H1 (cell line): ENCODE measurements at regions not wholly inside any gene's neighbourhood (a gene's known extent, or its start where the extent isn't known, plus 50 kb on each side); places are given as distances from the start of the nearest gene placed in this dataset.

Source experiments
- KDM1A ChIP-seq: fragments of 200-600, 300-600 bp; sonication (generic); IDR thresholded peaks from 2 replicates; pipeline ENCODE4 v1.7.1; 2016; ENCODE audit warnings: mild to moderate bottlenecking, low read length, borderline replicate concordance
- SRF ChIP-seq: IDR thresholded peaks from 2 replicates; pipeline ENCODE4 v1.6.1; 2011; ENCODE audit warnings: mild to moderate bottlenecking, low read depth, low read length, moderate library complexity
- YY1 ChIP-seq: IDR thresholded peaks from 2 replicates; pipeline ENCODE4 v1.6.1; 2011; ENCODE audit warnings: low read depth, mild to moderate bottlenecking, low read length
- TF ChIP-seq, protein P1 (sequence below): fragments of 300-600 bp; sonication (generic); IDR thresholded peaks from 2 replicates; pipeline ENCODE4 v1.7.1; 2012; ENCODE audit warnings: low read length, moderate library complexity, mild to moderate bottlenecking, inconsistent platforms; ENCODE audit not compliant: insufficient replicate concordance

- TF ChIP-seq, protein P1, sequence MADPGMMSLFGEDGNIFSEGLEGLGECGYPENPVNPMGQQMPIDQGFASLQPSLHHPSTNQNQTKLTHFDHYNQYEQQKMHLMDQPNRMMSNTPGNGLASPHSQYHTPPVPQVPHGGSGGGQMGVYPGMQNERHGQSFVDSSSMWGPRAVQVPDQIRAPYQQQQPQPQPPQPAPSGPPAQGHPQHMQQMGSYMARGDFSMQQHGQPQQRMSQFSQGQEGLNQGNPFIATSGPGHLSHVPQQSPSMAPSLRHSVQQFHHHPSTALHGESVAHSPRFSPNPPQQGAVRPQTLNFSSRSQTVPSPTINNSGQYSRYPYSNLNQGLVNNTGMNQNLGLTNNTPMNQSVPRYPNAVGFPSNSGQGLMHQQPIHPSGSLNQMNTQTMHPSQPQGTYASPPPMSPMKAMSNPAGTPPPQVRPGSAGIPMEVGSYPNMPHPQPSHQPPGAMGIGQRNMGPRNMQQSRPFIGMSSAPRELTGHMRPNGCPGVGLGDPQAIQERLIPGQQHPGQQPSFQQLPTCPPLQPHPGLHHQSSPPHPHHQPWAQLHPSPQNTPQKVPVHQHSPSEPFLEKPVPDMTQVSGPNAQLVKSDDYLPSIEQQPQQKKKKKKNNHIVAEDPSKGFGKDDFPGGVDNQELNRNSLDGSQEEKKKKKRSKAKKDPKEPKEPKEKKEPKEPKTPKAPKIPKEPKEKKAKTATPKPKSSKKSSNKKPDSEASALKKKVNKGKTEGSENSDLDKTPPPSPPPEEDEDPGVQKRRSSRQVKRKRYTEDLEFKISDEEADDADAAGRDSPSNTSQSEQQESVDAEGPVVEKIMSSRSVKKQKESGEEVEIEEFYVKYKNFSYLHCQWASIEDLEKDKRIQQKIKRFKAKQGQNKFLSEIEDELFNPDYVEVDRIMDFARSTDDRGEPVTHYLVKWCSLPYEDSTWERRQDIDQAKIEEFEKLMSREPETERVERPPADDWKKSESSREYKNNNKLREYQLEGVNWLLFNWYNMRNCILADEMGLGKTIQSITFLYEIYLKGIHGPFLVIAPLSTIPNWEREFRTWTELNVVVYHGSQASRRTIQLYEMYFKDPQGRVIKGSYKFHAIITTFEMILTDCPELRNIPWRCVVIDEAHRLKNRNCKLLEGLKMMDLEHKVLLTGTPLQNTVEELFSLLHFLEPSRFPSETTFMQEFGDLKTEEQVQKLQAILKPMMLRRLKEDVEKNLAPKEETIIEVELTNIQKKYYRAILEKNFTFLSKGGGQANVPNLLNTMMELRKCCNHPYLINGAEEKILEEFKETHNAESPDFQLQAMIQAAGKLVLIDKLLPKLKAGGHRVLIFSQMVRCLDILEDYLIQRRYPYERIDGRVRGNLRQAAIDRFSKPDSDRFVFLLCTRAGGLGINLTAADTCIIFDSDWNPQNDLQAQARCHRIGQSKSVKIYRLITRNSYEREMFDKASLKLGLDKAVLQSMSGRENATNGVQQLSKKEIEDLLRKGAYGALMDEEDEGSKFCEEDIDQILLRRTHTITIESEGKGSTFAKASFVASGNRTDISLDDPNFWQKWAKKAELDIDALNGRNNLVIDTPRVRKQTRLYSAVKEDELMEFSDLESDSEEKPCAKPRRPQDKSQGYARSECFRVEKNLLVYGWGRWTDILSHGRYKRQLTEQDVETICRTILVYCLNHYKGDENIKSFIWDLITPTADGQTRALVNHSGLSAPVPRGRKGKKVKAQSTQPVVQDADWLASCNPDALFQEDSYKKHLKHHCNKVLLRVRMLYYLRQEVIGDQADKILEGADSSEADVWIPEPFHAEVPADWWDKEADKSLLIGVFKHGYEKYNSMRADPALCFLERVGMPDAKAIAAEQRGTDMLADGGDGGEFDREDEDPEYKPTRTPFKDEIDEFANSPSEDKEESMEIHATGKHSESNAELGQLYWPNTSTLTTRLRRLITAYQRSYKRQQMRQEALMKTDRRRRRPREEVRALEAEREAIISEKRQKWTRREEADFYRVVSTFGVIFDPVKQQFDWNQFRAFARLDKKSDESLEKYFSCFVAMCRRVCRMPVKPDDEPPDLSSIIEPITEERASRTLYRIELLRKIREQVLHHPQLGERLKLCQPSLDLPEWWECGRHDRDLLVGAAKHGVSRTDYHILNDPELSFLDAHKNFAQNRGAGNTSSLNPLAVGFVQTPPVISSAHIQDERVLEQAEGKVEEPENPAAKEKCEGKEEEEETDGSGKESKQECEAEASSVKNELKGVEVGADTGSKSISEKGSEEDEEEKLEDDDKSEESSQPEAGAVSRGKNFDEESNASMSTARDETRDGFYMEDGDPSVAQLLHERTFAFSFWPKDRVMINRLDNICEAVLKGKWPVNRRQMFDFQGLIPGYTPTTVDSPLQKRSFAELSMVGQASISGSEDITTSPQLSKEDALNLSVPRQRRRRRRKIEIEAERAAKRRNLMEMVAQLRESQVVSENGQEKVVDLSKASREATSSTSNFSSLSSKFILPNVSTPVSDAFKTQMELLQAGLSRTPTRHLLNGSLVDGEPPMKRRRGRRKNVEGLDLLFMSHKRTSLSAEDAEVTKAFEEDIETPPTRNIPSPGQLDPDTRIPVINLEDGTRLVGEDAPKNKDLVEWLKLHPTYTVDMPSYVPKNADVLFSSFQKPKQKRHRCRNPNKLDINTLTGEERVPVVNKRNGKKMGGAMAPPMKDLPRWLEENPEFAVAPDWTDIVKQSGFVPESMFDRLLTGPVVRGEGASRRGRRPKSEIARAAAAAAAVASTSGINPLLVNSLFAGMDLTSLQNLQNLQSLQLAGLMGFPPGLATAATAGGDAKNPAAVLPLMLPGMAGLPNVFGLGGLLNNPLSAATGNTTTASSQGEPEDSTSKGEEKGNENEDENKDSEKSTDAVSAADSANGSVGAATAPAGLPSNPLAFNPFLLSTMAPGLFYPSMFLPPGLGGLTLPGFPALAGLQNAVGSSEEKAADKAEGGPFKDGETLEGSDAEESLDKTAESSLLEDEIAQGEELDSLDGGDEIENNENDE: no peak
- TF ChIP-seq SRF (no peak), KDM1A (no peak), YY1 (no peak)
Observed at GRCh38 chr22:49077586-49077985, 750.1 kb downstream of the BRD1 start (continued).
